ENCODE measurements at regions not wholly inside any gene's neighbourhood (a gene's known extent, or its start where the extent isn't known, plus 50 kb on each side); places are given as distances from the start of the nearest gene placed in this dataset.
A peak's percentile ranks its signal among the peaks of the same experiment; 100 is the strongest.

DNA sequence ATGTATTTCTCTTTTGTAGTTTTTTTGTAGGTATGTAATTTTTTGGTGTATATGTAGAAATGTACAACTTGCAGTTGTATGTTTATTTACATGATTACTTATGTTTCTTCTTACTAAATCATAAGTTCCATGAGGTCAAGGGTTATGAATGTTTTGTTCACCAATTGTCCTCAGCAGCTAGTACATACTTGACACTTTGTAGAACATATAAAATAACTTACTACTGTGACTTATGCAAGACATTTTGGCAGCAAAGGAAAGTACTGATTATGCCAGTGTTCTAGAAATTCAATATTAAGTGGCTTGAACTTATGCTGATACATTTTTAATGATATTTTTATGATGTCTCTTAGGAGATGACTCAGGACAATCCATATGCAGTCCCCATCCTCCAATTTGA lies 209.6 kb downstream of the DKK1 start:
- Mint-ChIP-seq H3K4me1 (no peaks in the 10 kb centered on the region), H3K27ac (no peak overlapping the region), H3K9me3 (peaks cover 16% of the 10 kb centered on the region), H3K4me3 (no peak overlapping the region), H3K36me3 (ENCODE audit: low read depth) (no peaks in the 10 kb centered on the region), H3K27me3 (ENCODE audit: low read depth, poor library complexity) (no peaks in the 10 kb centered on the region)
- DNase-seq, result no peak
- TF ChIP-seq, protein P1, sequence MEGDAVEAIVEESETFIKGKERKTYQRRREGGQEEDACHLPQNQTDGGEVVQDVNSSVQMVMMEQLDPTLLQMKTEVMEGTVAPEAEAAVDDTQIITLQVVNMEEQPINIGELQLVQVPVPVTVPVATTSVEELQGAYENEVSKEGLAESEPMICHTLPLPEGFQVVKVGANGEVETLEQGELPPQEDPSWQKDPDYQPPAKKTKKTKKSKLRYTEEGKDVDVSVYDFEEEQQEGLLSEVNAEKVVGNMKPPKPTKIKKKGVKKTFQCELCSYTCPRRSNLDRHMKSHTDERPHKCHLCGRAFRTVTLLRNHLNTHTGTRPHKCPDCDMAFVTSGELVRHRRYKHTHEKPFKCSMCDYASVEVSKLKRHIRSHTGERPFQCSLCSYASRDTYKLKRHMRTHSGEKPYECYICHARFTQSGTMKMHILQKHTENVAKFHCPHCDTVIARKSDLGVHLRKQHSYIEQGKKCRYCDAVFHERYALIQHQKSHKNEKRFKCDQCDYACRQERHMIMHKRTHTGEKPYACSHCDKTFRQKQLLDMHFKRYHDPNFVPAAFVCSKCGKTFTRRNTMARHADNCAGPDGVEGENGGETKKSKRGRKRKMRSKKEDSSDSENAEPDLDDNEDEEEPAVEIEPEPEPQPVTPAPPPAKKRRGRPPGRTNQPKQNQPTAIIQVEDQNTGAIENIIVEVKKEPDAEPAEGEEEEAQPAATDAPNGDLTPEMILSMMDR (IDR thresholded peaks at IDR 0.05), result no peak

DNA sequence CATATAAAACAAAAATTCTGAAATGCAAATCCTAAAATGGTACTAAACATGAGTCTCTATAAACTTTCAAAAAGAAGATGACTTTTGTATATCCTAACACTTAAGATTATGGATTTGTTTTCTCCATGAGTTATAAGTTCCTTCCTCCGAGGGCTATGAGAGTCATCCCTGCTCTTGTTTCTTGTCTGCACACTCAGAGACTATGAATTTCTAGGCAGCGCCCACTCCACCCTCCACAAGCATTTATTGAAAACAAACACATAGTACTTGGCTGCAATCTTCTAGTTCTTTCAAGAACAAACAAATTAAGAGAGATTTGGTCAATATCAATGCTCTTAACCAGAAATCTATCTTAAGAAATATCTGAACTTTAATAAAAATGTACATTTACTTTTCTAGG lies 211.7 kb downstream of the DKK1 start:
- Mint-ChIP-seq H3K27ac (peak overlapping the region; percentile 14), H3K27me3 (ENCODE audit: low read depth, poor library complexity) (no peaks in the 10 kb centered on the region), H3K4me1 (no peaks in the 10 kb centered on the region), H3K9me3 (peaks cover 31% of the 10 kb centered on the region), H3K4me3 (no peak overlapping the region), H3K36me3 (ENCODE audit: low read depth) (peaks cover 18% of the 10 kb centered on the region)
- DNase-seq, result no peak
- TF ChIP-seq, protein P1 (IDR thresholded peaks at IDR 0.05), result no peak

DNA sequence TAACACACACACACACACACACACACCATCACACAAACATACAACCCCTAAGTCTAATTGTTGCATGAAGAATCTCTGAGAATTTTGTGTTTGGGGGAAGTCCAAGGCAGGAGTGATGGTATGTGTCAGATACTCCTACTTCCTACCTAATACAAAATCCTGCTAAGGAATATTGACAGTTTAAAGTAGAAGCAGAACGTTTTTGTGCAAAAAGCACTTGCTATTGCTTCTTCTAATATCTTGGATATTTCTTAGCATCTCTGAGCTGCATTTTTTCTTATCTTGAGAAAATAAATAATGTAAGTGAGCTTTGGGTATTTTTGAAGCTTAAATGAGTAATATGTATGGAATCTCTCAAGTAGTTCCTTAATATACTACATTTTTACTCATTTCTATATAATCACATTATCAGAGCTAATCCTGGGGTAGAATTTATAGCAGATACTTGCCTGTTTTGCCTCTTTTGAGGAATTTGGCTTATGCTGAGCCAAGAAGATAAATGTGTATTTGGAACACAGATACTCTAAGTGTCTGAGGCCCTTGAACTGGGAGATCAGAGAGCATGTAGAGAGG lies 212.3 kb downstream of the DKK1 start:
- no peak overlapping the region for H3K4me3 Mint-ChIP-seq
- DNase-seq, result no peak
- H3K36me3 Mint-ChIP-seq (ENCODE audit: low read depth), result peaks cover 20% of the 10 kb centered on the region
- TF ChIP-seq, protein P1 (IDR thresholded peaks at IDR 0.05), result no peak
- H3K9me3 Mint-ChIP-seq, result peaks cover 31% of the 10 kb centered on the region
- no peak overlapping the region for H3K27ac Mint-ChIP-seq
- H3K27me3 Mint-ChIP-seq (ENCODE audit: low read depth, poor library complexity), result no peaks in the 10 kb centered on the region
- no peaks in the 10 kb centered on the region for H3K4me1 Mint-ChIP-seq

DNA sequence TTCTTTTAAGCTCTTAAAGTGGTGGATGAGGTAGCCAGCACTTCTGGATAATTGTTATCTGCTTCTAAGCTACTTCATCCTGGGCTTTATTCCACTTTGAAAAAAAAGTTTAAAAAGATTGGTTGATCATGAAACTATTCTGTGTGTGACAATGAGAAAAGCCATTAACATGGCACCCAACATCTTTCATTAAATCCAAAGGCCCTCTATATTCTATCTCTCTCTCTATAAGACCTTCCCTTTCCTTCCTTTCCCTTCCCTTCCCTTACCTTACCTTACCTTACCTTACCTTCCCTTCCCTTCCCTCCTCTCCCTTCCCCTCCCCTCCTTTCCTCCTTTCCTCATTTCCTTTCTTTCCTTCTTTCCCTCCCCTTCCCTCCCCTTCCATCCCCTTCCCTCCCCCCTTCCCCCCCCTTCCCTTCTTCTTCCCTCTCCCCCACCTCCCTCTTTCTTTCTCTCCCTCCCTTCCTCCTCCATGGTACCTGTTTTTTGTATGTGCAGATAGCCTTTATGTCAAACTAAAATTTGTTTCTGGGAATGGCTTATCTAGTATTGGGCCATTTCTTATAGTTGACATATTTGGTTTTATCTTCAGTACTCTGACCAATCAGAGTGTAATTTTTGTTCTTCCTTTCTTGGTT lies 218.7 kb downstream of the DKK1 start:
- Mint-ChIP-seq H3K27ac (no peak overlapping the region), H3K4me1 (peaks cover 30% of the 10 kb centered on the region), H3K27me3 (ENCODE audit: low read depth, poor library complexity) (peaks cover 4% of the 10 kb centered on the region), H3K9me3 (peaks cover 56% of the 10 kb centered on the region), H3K36me3 (ENCODE audit: low read depth) (peaks cover 45% of the 10 kb centered on the region), H3K4me3 (no peak overlapping the region)
- TF ChIP-seq, protein P1 (IDR thresholded peaks at IDR 0.05), result no peak
- DNase-seq, result no peak

DNA sequence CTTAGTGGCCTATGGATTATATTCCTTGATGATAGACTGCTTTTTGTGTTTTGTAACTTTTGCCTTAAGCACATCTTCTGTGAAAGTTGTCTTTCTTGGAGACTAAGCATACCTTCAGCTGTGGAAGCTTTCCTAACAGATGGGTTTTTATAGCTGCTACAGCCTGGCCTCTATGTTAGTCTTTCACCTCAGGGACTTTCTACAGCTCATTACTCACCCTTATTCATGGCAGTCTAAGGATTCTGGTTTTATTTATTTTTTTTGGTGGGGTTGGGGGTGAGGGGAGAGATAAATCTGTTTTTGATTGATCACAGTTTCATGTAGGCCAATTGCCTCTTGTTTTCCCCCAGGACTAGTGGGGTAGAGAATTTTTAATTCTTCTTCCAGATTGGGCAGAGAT lies 219.9 kb downstream of the DKK1 start:
- Mint-ChIP-seq H3K4me3 (no peak overlapping the region), H3K27me3 (ENCODE audit: low read depth, poor library complexity) (peaks cover 4% of the 10 kb centered on the region), H3K4me1 (peaks cover 30% of the 10 kb centered on the region), H3K9me3 (peaks cover 60% of the 10 kb centered on the region), H3K36me3 (ENCODE audit: low read depth) (peaks cover 52% of the 10 kb centered on the region), H3K27ac (peak overlapping the region; percentile 77)
- DNase-seq, result no peak
- TF ChIP-seq, protein P1 (IDR thresholded peaks at IDR 0.05), result no peak

DNA sequence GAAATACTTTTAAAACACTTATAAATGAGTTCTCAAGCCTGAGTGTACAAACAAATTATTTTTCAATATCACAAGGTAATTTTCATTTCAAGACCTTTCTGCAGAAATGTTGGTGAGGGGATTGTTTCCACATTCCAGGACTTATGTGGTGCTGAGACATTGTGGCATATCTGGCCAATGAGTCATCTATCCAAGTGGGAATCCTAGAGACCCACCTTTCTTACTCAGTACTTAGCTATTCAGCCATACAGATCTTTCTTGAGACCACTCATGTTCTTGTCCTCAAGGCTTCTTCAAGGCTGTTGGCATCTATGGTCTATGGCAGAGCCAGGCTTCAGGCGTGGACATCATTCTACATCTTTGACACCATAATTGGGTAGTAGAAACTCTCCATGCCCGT lies 225.4 kb downstream of the DKK1 start:
- peak overlapping the region; percentile 75 for H3K27ac Mint-ChIP-seq
- peaks cover 27% of the 10 kb centered on the region for H3K9me3 Mint-ChIP-seq
- TF ChIP-seq, protein P1 (IDR thresholded peaks at IDR 0.05), result no peak
- H3K36me3 Mint-ChIP-seq (ENCODE audit: low read depth), result peaks cover 20% of the 10 kb centered on the region
- peaks cover 51% of the 10 kb centered on the region for H3K4me1 Mint-ChIP-seq
- DNase-seq, result no peak
- H3K27me3 Mint-ChIP-seq (ENCODE audit: low read depth, poor library complexity), result peaks cover 4% of the 10 kb centered on the region
- no peak overlapping the region for H3K4me3 Mint-ChIP-seq

Measured in nephron progenitor cell (in vitro differentiated cells).